ENCODE measurements at regions not wholly inside any gene's neighbourhood (a gene's known extent, or its start where the extent isn't known, plus 50 kb on each side); places are given as distances from the start of the nearest gene placed in this dataset.

- Histone ChIP-seq H3K36me3 (ENCODE audit: control insufficient read depth, insufficient read depth, low read length) (no peaks in the 10 kb centered on the region), H4K20me1 (ENCODE audit: control insufficient read depth, extremely low read depth, insufficient read depth, low read length) (no peaks in the 10 kb centered on the region), H3K4me3 (replicated peaks in 1 of 4; ENCODE audit: control extremely low read depth in 1 of 4, insufficient read depth in 1 of 4, low read depth in 3 of 4, low read length in 4 of 4) (no peak overlapping the region), H3K4me1 (ENCODE audit: control insufficient read depth, extremely low read depth, insufficient read depth, low read length) (no peaks in the 10 kb centered on the region), H3K27me3 (ENCODE audit: control insufficient read depth, insufficient read depth, low read length) (no peaks in the 10 kb centered on the region), H3K27ac (ENCODE audit: insufficient read depth, low read length) (no peak overlapping the region), H2AFZ (ENCODE audit: low read length) (no peak overlapping the region), H3K79me2 (ENCODE audit: control insufficient read depth, insufficient read depth, low read length) (no peaks in the 10 kb centered on the region), H3K4me2 (ENCODE audit: extremely low read depth, insufficient read depth, low read length) (no peak overlapping the region), H3K9ac (ENCODE audit: insufficient read depth, low read length) (no peak overlapping the region), H3K9me3 (ENCODE audit: control insufficient read depth, insufficient read depth, low read depth, low read length) (no peaks in the 10 kb centered on the region)
- no peak for DNase-seq (ENCODE audit: low read depth in 2 of 2)
- TF ChIP-seq CTCF (conservative IDR thresholded peaks at IDR 0.05 in 1 of 2, IDR thresholded peaks at IDR 0.05 in 1 of 2; ENCODE audit: low read depth in 1 of 2, low read length in 2 of 2) (no peak), EZH2 (IDR thresholded peaks at IDR 0.05; ENCODE audit: low read length, missing control alignments) (no peak)
These were observed 140.5 kb upstream of the OPRM1 start for GRCh38 chr6:153898360-153899059.

- no peak overlapping the region for H3K9ac ChIP-seq (ENCODE audit: insufficient read depth, low read length)
- H3K36me3 ChIP-seq (ENCODE audit: control insufficient read depth, insufficient read depth, low read length): no peaks in the 10 kb centered on the region
- no peak overlapping the region for H3K4me2 ChIP-seq (ENCODE audit: extremely low read depth, insufficient read depth, low read length)
- TF ChIP-seq CTCF (conservative IDR thresholded peaks at IDR 0.05 in 1 of 2, IDR thresholded peaks at IDR 0.05 in 1 of 2; ENCODE audit: low read depth in 1 of 2, low read length in 2 of 2) (no peak), EZH2 (IDR thresholded peaks at IDR 0.05; ENCODE audit: low read length, missing control alignments) (no peak)
- no peaks in the 10 kb centered on the region for H3K9me3 ChIP-seq (ENCODE audit: control insufficient read depth, insufficient read depth, low read depth, low read length)
- no peak overlapping the region for H2AFZ ChIP-seq (ENCODE audit: low read length)
- H3K4me1 ChIP-seq (ENCODE audit: control insufficient read depth, extremely low read depth, insufficient read depth, low read length): no peaks in the 10 kb centered on the region
- no peak overlapping the region for H3K27ac ChIP-seq (ENCODE audit: insufficient read depth, low read length)
- no peak overlapping the region for H3K4me3 ChIP-seq (replicated peaks in 1 of 4; ENCODE audit: control extremely low read depth in 1 of 4, insufficient read depth in 1 of 4, low read depth in 3 of 4, low read length in 4 of 4)
- no peaks in the 10 kb centered on the region for H3K27me3 ChIP-seq (ENCODE audit: control insufficient read depth, insufficient read depth, low read length)
- H4K20me1 ChIP-seq (ENCODE audit: control insufficient read depth, extremely low read depth, insufficient read depth, low read length): no peaks in the 10 kb centered on the region
- no peak for DNase-seq (ENCODE audit: low read depth in 2 of 2)
- no peaks in the 10 kb centered on the region for H3K79me2 ChIP-seq (ENCODE audit: control insufficient read depth, insufficient read depth, low read length)
These were observed 156.6 kb upstream of the OPRM1 start for GRCh38 chr6:153882411-153882810.

- no peak for DNase-seq (ENCODE audit: low read depth in 2 of 2)
- H3K9me3 ChIP-seq (ENCODE audit: control insufficient read depth, insufficient read depth, low read depth, low read length): no peaks in the 10 kb centered on the region
- no peak overlapping the region for H3K9ac ChIP-seq (ENCODE audit: insufficient read depth, low read length)
- no peaks in the 10 kb centered on the region for H3K27me3 ChIP-seq (ENCODE audit: control insufficient read depth, insufficient read depth, low read length)
- H2AFZ ChIP-seq (ENCODE audit: low read length): no peak overlapping the region
- H3K36me3 ChIP-seq (ENCODE audit: control insufficient read depth, insufficient read depth, low read length): no peaks in the 10 kb centered on the region
- H3K27ac ChIP-seq (ENCODE audit: insufficient read depth, low read length): no peak overlapping the region
- H4K20me1 ChIP-seq (ENCODE audit: control insufficient read depth, extremely low read depth, insufficient read depth, low read length): no peaks in the 10 kb centered on the region
- TF ChIP-seq CTCF (conservative IDR thresholded peaks at IDR 0.05 in 1 of 2, IDR thresholded peaks at IDR 0.05 in 1 of 2; ENCODE audit: low read depth in 1 of 2, low read length in 2 of 2): no peak
- TF ChIP-seq EZH2 (IDR thresholded peaks at IDR 0.05; ENCODE audit: low read length, missing control alignments): no peak
- no peak overlapping the region for H3K4me2 ChIP-seq (ENCODE audit: extremely low read depth, insufficient read depth, low read length)
- no peak overlapping the region for H3K4me3 ChIP-seq (replicated peaks in 1 of 4; ENCODE audit: control extremely low read depth in 1 of 4, insufficient read depth in 1 of 4, low read depth in 3 of 4, low read length in 4 of 4)
- H3K79me2 ChIP-seq (ENCODE audit: control insufficient read depth, insufficient read depth, low read length): no peaks in the 10 kb centered on the region
- no peaks in the 10 kb centered on the region for H3K4me1 ChIP-seq (ENCODE audit: control insufficient read depth, extremely low read depth, insufficient read depth, low read length)
These were observed 165.5 kb upstream of the OPRM1 start for GRCh38 chr6:153873541-153873940.

Data from fibroblast of lung (primary cell).